KMS-11 (cell line): ENCODE measurements at regions not wholly inside any gene's neighbourhood (a gene's known extent, or its start where the extent isn't known, plus 50 kb on each side); places are given as distances from the start of the nearest gene placed in this dataset.

Experiments used
- H2AFZ ChIP-seq: fragments of 200-600 bp; sonication (generic); 2 replicates; pipeline ENCODE4 v1.6.1; 2016; ENCODE audit warnings: antibody characterized with exemption, mixed run types, low read depth
- H3K27ac ChIP-seq: fragments of 200-600 bp; sonication (generic); 2 replicates; pipeline ENCODE4 v1.6.1; 2016; ENCODE audit warnings: mild to moderate bottlenecking, mixed run types
- H3K27me3 ChIP-seq: fragments of 200-600 bp; sonication (generic); 2 replicates; pipeline ENCODE4 v1.6.1; 2017; ENCODE audit warnings: mild to moderate bottlenecking, low read depth, mixed run types, moderate library complexity; ENCODE audit not compliant: insufficient read depth
- H3K36me3 ChIP-seq: fragments of 200-600 bp; sonication (generic); 2 replicates; pipeline ENCODE4 v1.6.1; 2017; ENCODE audit warnings: mild to moderate bottlenecking, mixed run types; ENCODE audit not compliant: insufficient read depth
- H3K4me1 ChIP-seq: fragments of 200-600 bp; sonication (generic); 2 replicates; pipeline ENCODE4 v1.6.1; 2016; ENCODE audit warnings: mild to moderate bottlenecking, low read depth, mixed run types; ENCODE audit not compliant: poor library complexity, severe bottlenecking
- H3K4me2 ChIP-seq: fragments of 200-600 bp; sonication (generic); 2 replicates; pipeline ENCODE4 v1.7.0; 2016; ENCODE audit warnings: mild to moderate bottlenecking, mixed run types
- H3K4me3 ChIP-seq: fragments of 200-600 bp; sonication (generic); IDR thresholded peaks from 2 replicates; pipeline ENCODE4 v1.6.1; 2017; ENCODE audit warnings: low read depth, low read length, mixed read lengths; ENCODE audit not compliant: insufficient read depth
- H3K79me2 ChIP-seq: fragments of 200-600 bp; sonication (generic); 2 replicates; pipeline ENCODE4 v1.6.1; 2016; ENCODE audit warnings: low read depth, mixed run types; ENCODE audit not compliant: insufficient read depth
- H3K9ac ChIP-seq: fragments of 200-600 bp; sonication (generic); 2 replicates; pipeline ENCODE4 v1.6.1; 2016; ENCODE audit warnings: mild to moderate bottlenecking, mixed run types
- H4K20me1 ChIP-seq: fragments of 200-600 bp; sonication (generic); 2 replicates; pipeline ENCODE4 v1.6.1; 2016; ENCODE audit warnings: mild to moderate bottlenecking, mixed run types; ENCODE audit not compliant: insufficient read depth
- CTCF ChIP-seq: fragments of 200-600 bp; sonication (generic); conservative IDR thresholded peaks from 2 replicates; pipeline ENCODE4 v1.6.1; 2017; ENCODE audit warnings: low read depth, mild to moderate bottlenecking, antibody characterized with exemption, low read length, moderate library complexity, mixed read lengths

DNA sequence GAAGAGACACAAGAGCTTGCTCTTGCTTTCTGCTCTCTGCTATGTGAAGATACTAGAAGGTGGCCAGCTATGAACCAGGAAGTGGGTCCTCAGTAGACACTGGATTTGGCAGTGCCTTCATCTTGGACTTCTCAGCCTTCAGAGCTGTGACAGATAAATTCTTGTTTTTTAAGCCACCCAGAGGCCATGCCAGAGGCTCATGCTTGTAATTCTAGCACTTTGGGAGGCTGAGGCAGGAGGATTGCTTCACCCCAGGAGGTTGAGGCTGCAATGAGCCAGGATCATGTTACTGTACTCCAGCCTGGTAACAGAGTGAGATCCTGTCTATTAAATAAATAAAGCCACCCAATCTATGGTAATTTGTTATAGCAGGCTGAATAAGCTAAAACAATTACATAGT, 185.5 kb upstream of the SALL4 start:
- Histone ChIP-seq H3K27me3 (no peaks in the 10 kb centered on the region), H3K27ac (no peak overlapping the region), H2AFZ (no peak overlapping the region), H3K4me2 (no peak overlapping the region), H3K4me3 (no peak overlapping the region), H4K20me1 (no peaks in the 10 kb centered on the region), H3K9ac (no peak overlapping the region), H3K4me1 (no peaks in the 10 kb centered on the region), H3K79me2 (no peaks in the 10 kb centered on the region), H3K36me3 (no peaks in the 10 kb centered on the region)
- no peak for TF ChIP-seq CTCF

DNA sequence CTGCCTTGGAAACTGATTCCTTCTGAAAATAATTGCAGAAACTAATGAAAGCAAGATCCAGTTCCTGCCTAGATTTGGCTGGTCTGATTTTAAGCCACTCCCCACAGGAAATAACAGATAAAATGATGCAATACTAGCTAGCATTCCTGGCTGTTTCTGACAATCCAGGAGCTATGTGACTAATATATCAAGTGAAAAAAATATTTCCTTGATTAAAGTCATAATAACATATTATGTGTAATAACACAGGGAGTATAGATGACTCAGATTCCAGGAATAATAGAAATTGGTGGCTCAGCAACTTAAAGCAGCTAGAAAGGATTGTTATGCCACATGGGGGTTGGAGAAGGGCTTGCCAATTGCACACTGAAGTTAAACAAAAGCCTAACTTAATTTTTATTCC, 182.7 kb upstream of the SALL4 start:
- Histone ChIP-seq H3K27ac (no peak overlapping the region), H3K36me3 (no peaks in the 10 kb centered on the region), H3K9ac (no peak overlapping the region), H3K27me3 (no peaks in the 10 kb centered on the region), H3K79me2 (no peaks in the 10 kb centered on the region), H3K4me2 (no peak overlapping the region), H4K20me1 (no peaks in the 10 kb centered on the region), H3K4me1 (no peaks in the 10 kb centered on the region), H3K4me3 (no peak overlapping the region), H2AFZ (no peak overlapping the region)
- TF ChIP-seq CTCF = no peak

DNA sequence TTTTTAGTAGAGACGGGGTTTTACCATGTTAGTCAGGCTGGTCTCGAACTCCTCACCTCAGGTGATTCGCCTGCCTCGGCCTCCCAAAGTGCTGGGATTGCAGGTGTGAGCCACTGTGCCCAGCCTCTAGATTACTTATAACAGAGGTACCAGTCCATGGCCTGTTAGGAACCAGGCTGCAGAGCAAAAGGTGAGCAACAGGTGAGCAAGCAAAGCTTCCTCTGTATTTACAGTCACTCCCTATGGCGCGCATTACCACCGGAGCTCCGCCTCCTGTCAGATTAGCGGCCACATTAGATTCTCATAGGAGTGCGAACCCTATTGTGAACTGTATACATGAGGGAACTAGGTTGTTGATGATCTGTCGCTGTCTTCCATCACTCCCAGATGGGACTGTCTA, 178.0 kb upstream of the SALL4 start:
- H3K4me3 ChIP-seq = no peak overlapping the region
- H3K4me2 ChIP-seq = no peak overlapping the region
- H3K27ac ChIP-seq = no peak overlapping the region
- no peak overlapping the region for H2AFZ ChIP-seq
- no peaks in the 10 kb centered on the region for H3K36me3 ChIP-seq
- H4K20me1 ChIP-seq = no peaks in the 10 kb centered on the region
- no peaks in the 10 kb centered on the region for H3K4me1 ChIP-seq
- no peaks in the 10 kb centered on the region for H3K79me2 ChIP-seq
- no peaks in the 10 kb centered on the region for H3K27me3 ChIP-seq
- no peak overlapping the region for H3K9ac ChIP-seq
- no peak for TF ChIP-seq CTCF

DNA sequence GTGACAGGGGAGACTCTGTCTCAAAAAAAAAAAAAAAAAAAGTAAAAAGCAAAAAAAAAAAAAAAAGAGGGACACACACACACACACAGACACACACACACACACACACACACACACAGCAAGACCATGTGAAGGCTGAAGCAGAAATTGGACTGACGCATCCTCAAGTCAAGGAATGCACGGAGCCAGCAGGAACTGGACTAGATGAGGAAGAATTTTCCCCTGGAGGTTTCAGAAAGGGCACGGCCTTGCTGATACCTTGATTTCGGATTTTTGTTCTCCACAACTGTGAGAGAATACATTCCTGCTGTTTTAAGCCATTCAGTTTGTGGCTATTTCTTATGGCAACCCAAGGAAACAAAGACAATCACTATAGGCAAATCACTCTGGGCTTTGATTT, 176.9 kb upstream of the SALL4 start:
- H4K20me1 ChIP-seq = no peaks in the 10 kb centered on the region
- TF ChIP-seq CTCF = no peak

More for the DNA sequence above, 176.9 kb upstream of the SALL4 start:
- Histone ChIP-seq H3K4me2 (no peak overlapping the region), H2AFZ (no peak overlapping the region), H3K4me1 (no peaks in the 10 kb centered on the region), H3K27ac (no peak overlapping the region), H3K9ac (no peak overlapping the region), H3K4me3 (no peak overlapping the region), H3K36me3 (no peaks in the 10 kb centered on the region), H3K27me3 (no peaks in the 10 kb centered on the region), H3K79me2 (no peaks in the 10 kb centered on the region)
